Ishikawa (cell line): ENCODE measurements at regions not wholly inside any gene's neighbourhood (a gene's known extent, or its start where the extent isn't known, plus 50 kb on each side); places are given as distances from the start of the nearest gene placed in this dataset.

Source experiments
- CEBPB ChIP-seq: IDR thresholded peaks from 2 replicates; pipeline ENCODE4 v1.6.1; 2012
- CREB1 ChIP-seq: IDR thresholded peaks from 2 replicates; pipeline ENCODE4 v1.6.1; 2012; ENCODE audit warnings: low read depth
- FOXM1 ChIP-seq: IDR thresholded peaks from 2 replicates; pipeline ENCODE4 v1.6.1; 2012; ENCODE audit warnings: low read depth, borderline replicate concordance
- RAD21 ChIP-seq: IDR thresholded peaks from 2 replicates; pipeline ENCODE4 v1.6.1; 2012; ENCODE audit warnings: low read depth
- REST ChIP-seq: IDR thresholded peaks from 2 replicates; pipeline ENCODE4 v1.6.1; 2012; ENCODE audit warnings: low read depth, mild to moderate bottlenecking
- TAF1 ChIP-seq: IDR thresholded peaks from 2 replicates; pipeline ENCODE4 v1.6.1; 2012; ENCODE audit warnings: low read depth, mild to moderate bottlenecking
- TCF12 ChIP-seq: IDR thresholded peaks from 2 replicates; pipeline ENCODE4 v1.6.1; 2012; ENCODE audit warnings: low read depth
- TEAD4 ChIP-seq: IDR thresholded peaks from 2 replicates; pipeline ENCODE4 v1.6.1; 2012
- USF1 ChIP-seq: IDR thresholded peaks from 2 replicates; pipeline ENCODE4 v1.6.1; 2012

- TF ChIP-seq FOXM1: no peak
- no peak for TF ChIP-seq TAF1
- no peak for TF ChIP-seq TEAD4
- no peak for TF ChIP-seq USF1
- TF ChIP-seq CREB1: peak; percentile 68
- no peak for TF ChIP-seq TCF12
- TF ChIP-seq RAD21: no peak
- no peak for TF ChIP-seq REST
- TF ChIP-seq CEBPB: no peak
Measured at GRCh38 chr22:49586244-49586748, 241.4 kb downstream of the BRD1 start.
